ENCODE measurements at regions not wholly inside any gene's neighbourhood (a gene's known extent, or its start where the extent isn't known, plus 50 kb on each side); places are given as distances from the start of the nearest gene placed in this dataset.
"Not testable (repeated sequence)": the region's sequence is repeated elsewhere in the genome, so short reads cannot be mapped to it uniquely, and the experiment has no call there.

GRCh38 chr20:29762620-29763019 lies 1494.8 kb upstream of the DEFB115 start:
- no peak for TF ChIP-seq GLIS3 (CRISPR knock-in tag; IDR thresholded peaks at IDR 0.05)
- TF ChIP-seq CREB5 (CRISPR knock-in tag; IDR thresholded peaks at IDR 0.05; ENCODE audit: low read depth), result no peak
- TF ChIP-seq RARB (CRISPR knock-in tag; IDR thresholded peaks at IDR 0.05), result no peak
- TF ChIP-seq, protein P1, sequence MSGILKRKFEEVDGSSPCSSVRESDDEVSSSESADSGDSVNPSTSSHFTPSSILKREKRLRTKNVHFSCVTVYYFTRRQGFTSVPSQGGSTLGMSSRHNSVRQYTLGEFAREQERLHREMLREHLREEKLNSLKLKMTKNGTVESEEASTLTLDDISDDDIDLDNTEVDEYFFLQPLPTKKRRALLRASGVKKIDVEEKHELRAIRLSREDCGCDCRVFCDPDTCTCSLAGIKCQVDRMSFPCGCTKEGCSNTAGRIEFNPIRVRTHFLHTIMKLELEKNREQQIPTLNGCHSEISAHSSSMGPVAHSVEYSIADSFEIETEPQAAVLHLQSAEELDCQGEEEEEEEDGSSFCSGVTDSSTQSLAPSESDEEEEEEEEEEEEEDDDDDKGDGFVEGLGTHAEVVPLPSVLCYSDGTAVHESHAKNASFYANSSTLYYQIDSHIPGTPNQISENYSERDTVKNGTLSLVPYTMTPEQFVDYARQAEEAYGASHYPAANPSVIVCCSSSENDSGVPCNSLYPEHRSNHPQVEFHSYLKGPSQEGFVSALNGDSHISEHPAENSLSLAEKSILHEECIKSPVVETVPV (CRISPR knock-in tag; IDR thresholded peaks at IDR 0.05), result no peak
- TF ChIP-seq, protein P2, sequence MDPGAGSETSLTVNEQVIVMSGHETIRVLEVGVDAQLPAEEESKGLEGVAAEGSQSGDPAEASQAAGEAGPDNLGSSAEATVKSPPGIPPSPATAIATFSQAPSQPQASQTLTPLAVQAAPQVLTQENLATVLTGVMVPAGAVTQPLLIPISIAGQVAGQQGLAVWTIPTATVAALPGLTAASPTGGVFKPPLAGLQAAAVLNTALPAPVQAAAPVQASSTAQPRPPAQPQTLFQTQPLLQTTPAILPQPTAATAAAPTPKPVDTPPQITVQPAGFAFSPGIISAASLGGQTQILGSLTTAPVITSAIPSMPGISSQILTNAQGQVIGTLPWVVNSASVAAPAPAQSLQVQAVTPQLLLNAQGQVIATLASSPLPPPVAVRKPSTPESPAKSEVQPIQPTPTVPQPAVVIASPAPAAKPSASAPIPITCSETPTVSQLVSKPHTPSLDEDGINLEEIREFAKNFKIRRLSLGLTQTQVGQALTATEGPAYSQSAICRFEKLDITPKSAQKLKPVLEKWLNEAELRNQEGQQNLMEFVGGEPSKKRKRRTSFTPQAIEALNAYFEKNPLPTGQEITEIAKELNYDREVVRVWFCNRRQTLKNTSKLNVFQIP (CRISPR knock-in tag; IDR thresholded peaks at IDR 0.05; ENCODE audit: borderline replicate concordance, low read depth), result no peak
- no peak for TF ChIP-seq ISL1 (CRISPR knock-in tag; IDR thresholded peaks at IDR 0.05)
- ATAC-seq, result no peak

DNA sequence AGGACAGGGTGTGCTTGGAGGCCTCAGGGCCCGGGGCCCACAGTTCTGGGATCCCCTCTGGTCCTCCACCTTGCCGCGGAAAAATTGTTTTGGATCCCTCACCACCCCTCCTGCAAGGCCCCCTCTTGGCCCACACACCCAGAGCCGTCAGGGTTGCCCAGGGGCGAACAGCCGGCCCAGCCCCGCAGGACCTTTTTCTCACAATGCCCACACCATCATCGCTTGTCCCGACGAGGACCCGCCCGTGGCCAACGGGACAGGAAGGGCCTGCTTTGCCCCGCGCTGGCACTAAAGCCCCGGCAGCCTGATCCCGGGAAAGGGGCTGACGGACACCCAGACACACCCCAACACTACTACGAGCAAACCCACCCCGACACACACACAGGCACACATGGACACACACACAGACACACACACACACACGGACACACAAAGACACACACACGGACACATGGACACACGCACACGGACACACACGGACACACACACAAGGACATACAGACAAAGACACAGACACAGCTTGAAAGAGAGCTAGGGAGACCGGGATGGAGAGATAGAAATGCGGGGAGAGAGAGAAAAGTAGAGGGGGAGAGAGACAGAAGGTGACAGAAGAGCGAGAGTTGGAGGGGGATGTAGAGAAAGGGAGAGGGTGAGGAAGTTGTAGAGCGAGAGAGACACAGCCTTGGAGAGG lies 1493.5 kb upstream of the DEFB115 start:
- no peak for ATAC-seq
- no peak for TF ChIP-seq TCF4 (CRISPR knock-in tag; IDR thresholded peaks at IDR 0.05; ENCODE audit: borderline replicate concordance)
- no peak for TF ChIP-seq CSDC2 (CRISPR knock-in tag; IDR thresholded peaks at IDR 0.05)
- no peak for TF ChIP-seq ZNF70 (CRISPR knock-in tag; IDR thresholded peaks at IDR 0.05)
- no peak for TF ChIP-seq ZNF8 (CRISPR knock-in tag; IDR thresholded peaks at IDR 0.05)
- TF ChIP-seq, protein P1 (CRISPR knock-in tag; IDR thresholded peaks at IDR 0.05), result no peak

DNA sequence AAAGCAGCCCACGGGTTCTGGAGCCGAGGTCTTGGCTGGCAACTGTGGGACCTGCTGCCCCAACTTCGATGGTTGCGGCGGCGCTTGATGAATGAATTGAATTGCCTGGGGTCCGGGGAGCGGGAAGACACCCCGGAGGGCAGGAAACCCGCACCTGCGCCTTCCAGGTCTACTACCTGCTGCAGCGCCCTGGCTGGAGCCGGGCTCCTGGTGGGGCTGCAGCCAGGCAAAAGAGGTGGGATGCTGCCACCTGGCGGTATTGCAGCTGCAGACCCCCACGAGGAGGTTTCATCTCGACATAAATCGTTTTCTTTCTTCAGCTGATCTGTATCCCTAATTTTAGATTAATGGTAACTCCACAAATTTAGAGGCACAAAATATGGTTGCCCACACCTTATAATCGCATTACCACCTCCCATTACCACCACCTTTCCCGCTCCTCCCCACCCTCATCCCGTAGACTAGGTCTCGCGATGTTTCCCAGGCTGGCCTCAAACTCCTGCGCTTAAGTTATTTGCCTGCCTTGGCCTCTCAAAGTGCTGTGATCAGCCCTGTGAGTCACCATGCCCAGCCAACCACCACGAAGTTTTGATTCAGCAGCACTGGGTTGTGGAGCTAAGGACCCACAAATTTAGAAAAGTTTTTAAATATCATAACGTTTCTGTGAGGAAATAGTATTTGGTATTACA lies 1492.4 kb upstream of the DEFB115 start:
- ATAC-seq, result peak; percentile 86

- ATAC-seq, result not testable (repeated sequence)
These were observed 1479.4 kb upstream of the DEFB115 start for GRCh38 chr20:29778033-29778432.

DNA sequence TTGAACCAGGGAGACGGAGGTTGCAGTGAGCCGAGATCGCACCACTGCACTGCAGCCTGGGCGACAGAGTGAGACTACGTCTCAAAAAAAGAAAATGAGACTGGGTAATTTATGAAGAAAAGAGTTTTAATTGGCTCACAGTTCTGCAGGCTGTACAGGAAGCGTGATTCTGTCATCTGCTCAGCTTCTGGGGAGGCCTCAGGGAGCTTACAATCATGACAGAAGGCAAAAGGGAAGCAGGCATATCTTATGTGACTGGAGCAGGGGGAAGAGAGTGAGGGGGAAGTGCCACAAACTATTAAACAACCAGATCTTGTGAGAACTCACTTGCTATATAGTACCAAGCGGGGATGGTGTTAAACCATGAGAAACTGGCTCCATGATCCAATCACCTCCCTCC lies 1476.2 kb upstream of the DEFB115 start:
- ATAC-seq, result not testable (repeated sequence)

- not testable (repeated sequence) for ATAC-seq
These were observed 1475.6 kb upstream of the DEFB115 start for GRCh38 chr20:29781891-29782290.

- ATAC-seq, result not testable (repeated sequence)
These were observed 1470.0 kb upstream of the DEFB115 start for GRCh38 chr20:29787456-29787855.

DNA sequence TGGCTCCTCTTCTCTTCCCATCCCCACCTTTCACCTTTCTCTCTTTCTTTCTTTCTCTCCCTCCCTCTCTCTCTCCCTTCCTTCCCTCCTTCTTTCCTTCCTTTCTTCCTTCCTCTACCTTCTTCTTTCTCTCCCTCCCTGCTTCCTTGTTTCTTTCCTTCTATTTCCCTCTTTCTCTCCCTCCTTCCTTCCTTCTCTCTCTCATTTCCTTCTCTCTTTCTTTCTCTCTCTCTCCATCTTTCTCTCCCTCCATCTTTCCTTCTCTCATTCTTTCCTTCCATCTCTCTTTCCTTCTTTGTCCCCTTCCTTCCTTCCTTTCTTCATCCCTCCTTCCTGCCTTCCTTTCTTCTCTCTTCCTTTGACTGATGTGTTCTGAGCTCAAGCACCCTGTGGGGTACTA lies 1467.0 kb upstream of the DEFB115 start:
- TF ChIP-seq ARNTL (CRISPR knock-in tag; IDR thresholded peaks at IDR 0.05; ENCODE audit: borderline replicate concordance, low read depth) (no peak), BACH2 (CRISPR knock-in tag; IDR thresholded peaks at IDR 0.05; ENCODE audit: borderline replicate concordance) (no peak), ZFP3 (CRISPR knock-in tag; IDR thresholded peaks at IDR 0.05) (no peak)
- no peak for ATAC-seq

- not testable (repeated sequence) for ATAC-seq
These were observed 1426.0 kb upstream of the DEFB115 start for GRCh38 chr20:29831508-29831907.

GRCh38 chr20:29868014-29868413 lies 1389.5 kb upstream of the DEFB115 start:
- ATAC-seq, result not testable (repeated sequence)

DNA sequence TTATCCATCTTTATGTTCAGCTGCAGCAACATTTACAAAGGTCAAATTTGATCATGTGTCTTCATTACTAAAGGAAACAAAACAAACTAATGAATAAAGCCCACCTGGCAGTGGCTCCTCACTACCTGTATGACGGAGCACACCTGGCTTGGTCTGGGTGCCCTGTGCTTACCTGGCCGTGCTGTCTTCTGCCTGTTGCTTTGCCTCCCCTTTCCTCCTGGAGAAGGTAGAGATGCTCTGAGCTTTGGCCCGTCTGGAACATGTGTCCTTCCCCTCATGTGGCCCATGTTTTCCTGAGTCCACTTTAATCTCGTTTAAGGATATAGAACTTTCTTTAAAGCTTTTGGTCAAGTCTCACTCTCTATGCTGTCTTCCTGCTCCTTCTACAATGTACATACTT lies 1388.8 kb upstream of the DEFB115 start:
- ATAC-seq, result not testable (repeated sequence)

GRCh38 chr20:29871816-29872215 lies 1385.6 kb upstream of the DEFB115 start:
- not testable (repeated sequence) for ATAC-seq

All from SK-N-SH treated with all-trans-retinoic acid at 6 μM for 48 hours (cell line).